AG09309 (cell line): ENCODE measurements at regions not wholly inside any gene's neighbourhood (a gene's known extent, or its start where the extent isn't known, plus 50 kb on each side); places are given as distances from the start of the nearest gene placed in this dataset.

ENCODE experiments used
- DNase-seq: peaks from one replicate; pipeline ENCODE4 v3.0.0-alpha.2; 2010; ENCODE audit warnings: low read depth
- H3K4me3 ChIP-seq: 2 replicates; pipeline ENCODE4 v1.5.1; 2011; ENCODE audit warnings: mild to moderate bottlenecking, low read depth, low read length, moderate library complexity; ENCODE audit not compliant: control insufficient read depth
- TF ChIP-seq, protein P1 (sequence below): IDR thresholded peaks from 2 replicates; pipeline ENCODE4 v1.5.1; 2011; ENCODE audit warnings: mild to moderate bottlenecking, low read depth, low read length, inconsistent platforms; ENCODE audit not compliant: insufficient read depth, control insufficient read depth; ENCODE audit errors: missing control alignments

DNA sequence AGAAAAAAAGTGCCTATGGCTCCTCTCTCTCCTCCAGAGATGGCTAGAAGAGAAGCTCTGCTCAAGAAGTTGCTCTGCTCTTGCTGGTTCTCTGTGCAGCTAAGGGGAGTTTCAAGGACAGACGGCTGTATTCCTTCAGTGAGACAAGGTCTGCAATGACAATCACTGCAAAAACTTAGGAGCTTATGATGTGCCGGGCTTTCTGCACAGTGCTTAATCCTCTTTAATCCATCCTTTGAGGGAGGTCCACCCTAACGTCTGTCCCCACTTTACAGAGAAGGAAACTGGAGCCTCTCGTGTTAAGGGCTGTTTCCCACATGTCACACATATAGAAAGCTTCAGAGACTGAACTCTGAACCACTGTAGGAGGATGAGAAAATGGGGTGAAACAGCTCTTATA is 260.6 kb downstream of the MEX3B start:
- H3K4me3 ChIP-seq: no peak overlapping the region
- TF ChIP-seq, protein P1, sequence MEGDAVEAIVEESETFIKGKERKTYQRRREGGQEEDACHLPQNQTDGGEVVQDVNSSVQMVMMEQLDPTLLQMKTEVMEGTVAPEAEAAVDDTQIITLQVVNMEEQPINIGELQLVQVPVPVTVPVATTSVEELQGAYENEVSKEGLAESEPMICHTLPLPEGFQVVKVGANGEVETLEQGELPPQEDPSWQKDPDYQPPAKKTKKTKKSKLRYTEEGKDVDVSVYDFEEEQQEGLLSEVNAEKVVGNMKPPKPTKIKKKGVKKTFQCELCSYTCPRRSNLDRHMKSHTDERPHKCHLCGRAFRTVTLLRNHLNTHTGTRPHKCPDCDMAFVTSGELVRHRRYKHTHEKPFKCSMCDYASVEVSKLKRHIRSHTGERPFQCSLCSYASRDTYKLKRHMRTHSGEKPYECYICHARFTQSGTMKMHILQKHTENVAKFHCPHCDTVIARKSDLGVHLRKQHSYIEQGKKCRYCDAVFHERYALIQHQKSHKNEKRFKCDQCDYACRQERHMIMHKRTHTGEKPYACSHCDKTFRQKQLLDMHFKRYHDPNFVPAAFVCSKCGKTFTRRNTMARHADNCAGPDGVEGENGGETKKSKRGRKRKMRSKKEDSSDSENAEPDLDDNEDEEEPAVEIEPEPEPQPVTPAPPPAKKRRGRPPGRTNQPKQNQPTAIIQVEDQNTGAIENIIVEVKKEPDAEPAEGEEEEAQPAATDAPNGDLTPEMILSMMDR: no peak
- no peak for DNase-seq

DNA sequence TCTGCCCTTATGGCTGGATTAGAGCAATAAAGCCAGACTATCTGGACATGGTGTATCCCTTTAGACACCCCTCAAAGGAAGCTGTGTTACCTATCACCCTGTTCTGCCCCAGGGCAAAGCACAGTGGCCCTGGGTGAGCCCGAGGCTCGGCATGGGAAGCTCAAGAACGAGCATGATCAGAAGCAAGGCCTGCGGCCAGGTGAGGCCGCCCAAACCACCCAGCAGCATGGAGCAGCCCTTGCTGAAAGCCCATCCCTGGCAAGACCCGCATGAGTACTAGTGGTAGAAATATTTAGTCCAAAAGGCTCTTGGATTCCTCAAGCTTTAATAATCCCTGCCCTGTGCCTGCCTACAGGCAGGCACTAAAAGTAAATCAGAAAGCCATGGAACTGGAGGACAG is 261.1 kb downstream of the MEX3B start:
- DNase-seq: no peak
- TF ChIP-seq, protein P1: no peak
- no peak overlapping the region for H3K4me3 ChIP-seq

DNA sequence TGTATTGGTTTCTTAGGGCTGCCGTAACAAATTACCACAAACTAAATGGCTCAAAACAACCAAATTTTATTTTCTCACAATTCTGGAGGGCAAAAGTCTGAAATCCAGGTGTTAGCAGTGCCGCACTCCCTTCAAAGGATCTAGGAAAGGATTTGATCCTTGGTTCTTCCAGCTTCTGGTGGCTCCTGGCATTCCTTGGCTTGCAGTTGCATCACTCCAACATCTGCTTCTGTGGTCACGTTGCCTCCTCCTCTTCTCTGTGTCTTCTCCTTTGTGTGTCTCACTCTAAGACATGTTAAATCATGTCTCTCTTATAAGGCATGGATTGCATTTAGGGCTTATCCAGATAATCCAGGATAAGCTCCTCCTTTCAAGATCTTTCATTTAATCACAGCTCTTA is 262.2 kb downstream of the MEX3B start:
- no peak overlapping the region for H3K4me3 ChIP-seq
- no peak for DNase-seq
- TF ChIP-seq, protein P1: no peak

DNA sequence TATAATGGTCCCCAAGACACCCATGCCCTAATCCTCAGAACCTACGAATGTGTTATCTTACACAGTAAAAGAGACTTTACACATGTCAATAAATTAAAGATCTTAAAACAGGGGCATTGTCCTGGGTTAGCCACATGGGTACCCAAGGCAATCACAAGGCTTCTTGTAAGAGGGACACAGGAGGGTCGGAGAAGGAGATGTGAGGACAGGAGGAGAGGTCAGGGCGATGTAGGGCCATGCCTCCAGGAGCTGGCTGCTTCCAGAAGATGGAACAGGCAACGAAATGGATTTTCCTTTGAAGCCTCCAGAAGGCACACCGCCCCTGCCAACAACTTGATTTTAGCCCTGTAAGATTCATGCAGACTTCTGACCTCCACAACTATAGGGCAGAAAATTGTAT is 262.7 kb downstream of the MEX3B start:
- no peak overlapping the region for H3K4me3 ChIP-seq
- DNase-seq: no peak

DNA sequence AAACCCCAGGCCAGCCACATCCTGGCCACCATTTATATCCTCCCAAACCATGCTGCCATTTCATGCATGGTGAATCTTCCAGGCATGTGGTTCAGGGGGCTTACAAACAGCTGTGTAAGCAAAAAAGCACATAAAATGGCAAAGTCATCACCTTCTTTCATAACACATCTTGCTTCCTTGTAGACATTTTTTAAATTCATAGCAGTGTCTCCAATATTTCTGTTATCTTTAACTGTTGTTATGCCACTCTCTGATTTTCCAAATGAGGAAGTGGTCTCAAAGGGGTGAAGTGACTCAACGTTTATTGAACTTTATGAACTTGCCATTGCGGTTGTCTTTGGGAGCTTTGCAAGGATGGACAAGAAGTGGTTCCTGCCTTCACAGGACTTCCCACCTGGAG is 264.4 kb downstream of the MEX3B start:
- H3K4me3 ChIP-seq: no peak overlapping the region
- no peak for DNase-seq
- TF ChIP-seq, protein P1: no peak

More for the DNA sequence above, 262.7 kb downstream of the MEX3B start:
- TF ChIP-seq, protein P1: no peak

DNA sequence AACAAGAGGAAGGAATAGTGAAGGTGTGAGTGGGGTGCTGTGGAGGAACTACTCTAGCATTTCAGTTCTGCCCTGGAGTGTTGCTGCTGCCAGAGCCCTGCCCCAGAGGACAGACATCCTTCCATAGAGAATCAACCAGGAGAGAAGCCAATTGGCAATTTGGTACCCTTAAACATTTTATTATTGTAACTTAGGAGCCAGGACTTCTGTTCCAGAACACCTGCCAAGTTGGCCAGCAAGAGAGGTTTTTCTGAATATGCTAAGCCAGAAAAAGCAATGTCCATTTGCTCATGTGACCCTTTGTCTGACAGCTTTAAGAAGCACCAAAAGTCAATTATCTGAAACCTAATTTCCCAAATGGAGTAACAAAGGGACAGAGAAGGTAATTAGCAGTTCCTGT is 264.9 kb downstream of the MEX3B start:
- no peak overlapping the region for H3K4me3 ChIP-seq
- no peak for DNase-seq
- TF ChIP-seq, protein P1: no peak

DNA sequence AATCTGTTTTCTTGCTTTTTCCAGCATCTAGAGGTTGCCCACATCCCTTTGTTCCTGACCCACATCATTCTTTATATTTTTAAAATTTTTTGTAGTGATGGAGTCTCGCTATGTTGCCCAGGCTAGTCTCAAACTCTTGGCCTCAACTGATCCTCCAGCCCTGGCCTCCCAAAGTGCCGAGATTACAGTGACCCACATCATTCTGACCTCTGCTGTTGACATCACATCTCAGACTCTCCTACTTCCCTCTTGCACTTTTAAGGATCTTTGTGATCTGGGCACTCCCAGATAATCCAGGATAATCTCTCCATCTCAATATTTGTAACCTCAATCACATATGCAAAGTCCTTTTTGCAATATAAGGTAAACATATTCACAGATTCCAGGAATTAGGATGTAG is 266.6 kb downstream of the MEX3B start:
- TF ChIP-seq, protein P1: no peak
- DNase-seq: no peak
- no peak overlapping the region for H3K4me3 ChIP-seq
